HG03469 (cell line): ENCODE measurements at regions not wholly inside any gene's neighbourhood (a gene's known extent, or its start where the extent isn't known, plus 50 kb on each side); places are given as distances from the start of the nearest gene placed in this dataset.
"Not testable (repeated sequence)": the region's sequence is repeated elsewhere in the genome, so short reads cannot be mapped to it uniquely, and the experiment has no call there.

Experiments
- ATAC-seq: cut with Tn5 transposase; IDR thresholded peaks from one replicate; pipeline ENCODE4 v1.9.1; 2021; ENCODE audit warnings: mild to moderate bottlenecking, moderate library complexity, moderate number of reproducible peaks; ENCODE audit not compliant: unreplicated experiment

DNA sequence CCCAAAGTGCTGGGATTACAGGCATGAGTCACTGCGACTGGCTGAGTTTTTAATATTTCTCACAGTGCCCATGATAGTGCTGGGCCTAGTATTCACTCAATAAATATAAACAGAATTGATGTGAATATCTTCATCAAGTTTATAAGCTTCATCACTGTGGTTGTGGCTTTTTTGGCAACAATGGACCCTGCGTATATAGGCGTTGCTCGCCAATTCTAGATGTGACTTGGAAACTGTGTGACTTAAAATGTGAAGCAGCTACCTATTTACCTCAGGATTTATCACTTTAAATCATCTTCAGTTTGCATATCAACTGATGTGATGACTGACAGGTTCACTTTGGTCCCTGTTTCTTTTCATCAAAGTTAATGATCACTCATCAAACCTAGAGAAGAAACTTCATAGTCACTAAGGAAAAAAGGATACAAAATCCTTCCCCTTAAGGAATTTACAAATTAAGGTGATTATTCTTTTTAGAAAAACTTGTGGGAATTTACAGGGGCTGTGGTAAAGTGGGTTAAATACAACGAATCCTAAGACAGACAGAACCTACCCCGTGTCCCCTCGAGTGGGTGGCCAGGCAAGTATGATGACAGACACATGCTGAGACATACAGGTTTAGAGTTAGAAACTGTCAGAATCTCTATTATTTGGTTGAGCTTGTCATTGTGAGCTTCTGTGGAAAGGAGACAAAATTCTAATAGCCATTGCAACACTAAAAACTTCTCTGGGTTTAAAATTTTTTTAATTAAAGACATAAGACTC is 101.3 kb downstream of the AKAP11 start:
- ATAC-seq = no peak

DNA sequence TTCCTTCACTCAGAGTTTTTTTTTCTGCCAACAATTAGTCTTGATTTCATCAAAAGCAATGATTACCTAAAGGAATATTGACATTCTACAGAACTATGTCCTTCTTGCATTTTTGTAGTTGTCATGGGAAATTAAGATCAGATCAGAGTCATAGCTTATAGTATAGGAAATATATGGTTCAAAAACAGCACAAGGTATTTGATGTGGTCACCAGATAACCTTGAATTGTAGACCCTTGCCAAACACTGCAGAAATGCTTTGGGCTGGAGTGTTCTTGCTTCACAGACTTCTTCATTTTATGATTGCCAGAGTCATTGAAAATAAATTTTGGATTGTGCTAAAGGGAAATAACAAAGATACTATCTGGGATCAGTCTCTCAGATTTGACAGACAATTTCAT is 103.7 kb downstream of the AKAP11 start:
- no peak for ATAC-seq

GRCh38 chr13:42377640-42378382 is 105.9 kb downstream of the AKAP11 start:
- peak; percentile 76 for ATAC-seq

DNA sequence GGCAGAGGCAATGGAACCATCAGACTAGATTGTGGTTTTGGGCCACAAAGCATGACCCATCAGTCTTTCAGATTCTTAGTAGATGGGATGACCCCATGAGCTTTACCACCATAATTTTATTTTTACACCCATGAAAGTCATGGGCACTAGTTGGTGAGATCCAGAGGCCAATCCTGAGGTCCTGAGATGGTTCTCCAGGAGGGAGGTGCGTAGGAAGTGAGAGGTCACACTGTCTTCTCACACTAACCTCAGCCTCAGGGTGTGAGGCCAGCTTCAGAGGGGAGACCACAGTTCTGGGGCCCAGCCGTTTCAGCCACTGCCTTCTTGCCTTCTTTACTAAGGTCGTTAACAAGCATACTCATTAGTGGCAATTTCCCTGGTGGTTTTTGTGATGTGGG is 106.4 kb downstream of the AKAP11 start:
- no peak for ATAC-seq

- no peak for ATAC-seq
Observed at GRCh38 chr13:42379241-42379640, 107.3 kb downstream of the AKAP11 start.

DNA sequence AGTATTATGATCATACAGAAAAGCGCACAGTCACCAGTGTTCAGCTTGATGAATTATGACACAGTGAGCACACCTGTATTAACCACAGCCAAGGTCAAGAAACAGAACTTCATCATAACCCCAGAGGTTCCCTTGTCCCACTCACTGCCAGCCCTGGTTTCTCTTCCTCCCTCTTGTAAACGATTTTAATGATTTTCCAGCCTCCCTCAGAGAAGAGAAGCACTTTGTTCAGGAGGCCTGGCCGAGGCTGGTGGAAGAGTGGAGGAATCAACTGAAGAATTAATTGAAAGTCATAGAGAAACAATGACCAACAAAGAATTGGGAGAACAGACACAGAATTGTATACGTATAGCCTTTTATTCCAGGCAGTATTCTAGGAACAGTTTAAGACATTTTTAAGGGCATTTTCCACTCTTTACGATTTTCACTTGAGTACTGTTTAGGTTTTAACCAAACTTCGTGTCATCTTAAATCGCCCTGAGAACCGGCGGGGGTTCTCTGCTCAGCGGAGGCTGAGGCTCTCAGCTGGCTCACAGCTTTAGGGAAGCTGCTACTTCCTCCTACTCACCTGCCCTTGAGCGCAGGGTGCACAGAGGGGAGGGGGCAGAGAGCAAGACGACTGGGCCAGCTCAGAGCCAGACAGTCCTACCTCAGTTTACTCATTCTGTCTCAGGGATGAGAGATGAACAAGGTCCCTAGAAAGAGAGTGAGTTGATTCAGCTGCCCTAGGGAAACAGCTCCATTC is 108.6 kb downstream of the AKAP11 start:
- ATAC-seq = peak; percentile 32

- no peak for ATAC-seq
Observed at GRCh38 chr13:42381165-42381425, 109.1 kb downstream of the AKAP11 start.

DNA sequence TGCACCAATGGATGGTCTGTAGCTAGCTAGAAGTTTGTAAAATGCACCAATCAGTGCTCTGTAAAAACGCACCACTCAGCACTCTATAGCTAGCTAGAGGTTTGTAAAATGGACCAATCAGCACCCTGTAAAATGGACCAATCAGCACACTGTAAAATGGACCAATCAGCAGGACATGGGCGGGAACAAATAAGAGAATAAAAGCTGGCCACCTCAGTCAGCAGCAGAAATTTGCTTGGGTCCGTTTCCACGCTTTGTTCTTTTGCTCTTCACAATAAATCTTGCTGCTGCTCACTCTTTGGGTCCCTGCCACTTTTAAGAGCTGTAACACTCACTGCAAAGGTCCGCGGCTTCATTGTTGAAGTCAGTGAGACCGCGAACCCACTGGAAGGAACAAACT is 109.5 kb downstream of the AKAP11 start:
- ATAC-seq = not testable (repeated sequence)

GRCh38 chr13:42383025-42383424 is 111.1 kb downstream of the AKAP11 start:
- ATAC-seq = no peak

GRCh38 chr13:42384265-42384664 is 112.3 kb downstream of the AKAP11 start:
- ATAC-seq = no peak

DNA sequence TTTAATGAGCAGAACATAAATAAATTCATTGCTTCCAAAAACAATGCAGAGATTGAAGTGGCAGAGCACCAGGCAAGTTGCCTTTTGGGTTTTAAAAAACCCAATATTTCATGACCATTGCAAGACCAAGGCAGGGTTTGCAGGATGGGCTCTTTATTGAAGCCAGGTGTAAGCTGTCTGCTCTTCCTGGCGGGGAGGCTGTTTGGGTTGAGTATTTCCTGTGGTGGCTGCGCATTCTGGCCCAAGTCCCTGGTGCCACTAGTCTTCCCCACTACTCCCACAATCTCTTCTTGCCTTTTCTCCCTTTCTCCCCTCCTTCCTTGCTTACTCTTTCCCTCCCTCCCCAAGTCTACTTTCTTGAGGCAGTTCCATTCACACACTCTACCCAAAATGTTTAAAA is 116.4 kb downstream of the AKAP11 start:
- no peak for ATAC-seq

- no peak for ATAC-seq
Observed at GRCh38 chr13:42389041-42389440, 117.1 kb downstream of the AKAP11 start.

- ATAC-seq = no peak
Observed at GRCh38 chr13:42392180-42392579, 120.2 kb downstream of the AKAP11 start.

DNA sequence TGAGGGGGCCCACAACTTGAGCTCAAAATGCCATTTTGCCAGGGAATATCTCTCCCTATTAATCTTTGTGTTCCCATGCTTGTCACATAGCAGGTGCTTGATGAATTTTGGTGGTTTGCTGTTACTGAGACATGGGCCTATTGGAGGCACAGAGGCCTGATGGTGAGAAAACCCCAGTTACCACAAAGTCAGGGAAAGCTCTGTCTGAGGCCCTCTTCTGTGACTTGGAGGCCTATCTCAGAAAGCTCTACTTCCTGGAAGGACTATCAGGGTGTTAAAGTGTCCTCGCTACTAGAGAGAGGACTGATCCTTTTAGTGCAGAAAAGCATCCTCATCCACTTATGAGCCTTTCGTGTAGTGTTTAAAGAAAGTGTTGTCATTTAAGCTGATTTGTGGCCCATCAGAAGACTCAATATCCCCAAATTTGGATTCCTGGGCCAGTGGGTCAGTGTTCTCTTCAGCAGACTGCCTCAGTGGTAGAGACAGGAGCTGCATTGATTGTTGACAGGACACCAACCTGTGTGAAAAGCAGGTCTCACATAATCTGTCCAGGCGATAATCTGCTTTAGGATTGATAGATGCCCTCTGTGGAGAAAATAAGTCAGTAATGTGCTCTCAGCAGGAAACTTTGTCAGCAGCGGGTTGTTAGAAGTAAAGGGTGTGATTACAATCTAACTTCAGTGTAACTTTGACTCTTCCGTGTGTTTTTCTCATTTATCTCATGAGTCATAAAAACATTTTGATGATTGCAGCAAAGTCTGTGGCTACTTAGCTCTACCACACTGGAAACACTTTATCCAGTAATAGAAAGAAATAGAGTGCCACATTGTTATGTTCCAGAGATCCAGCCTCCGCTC is 121.0 kb downstream of the AKAP11 start:
- ATAC-seq = no peak

DNA sequence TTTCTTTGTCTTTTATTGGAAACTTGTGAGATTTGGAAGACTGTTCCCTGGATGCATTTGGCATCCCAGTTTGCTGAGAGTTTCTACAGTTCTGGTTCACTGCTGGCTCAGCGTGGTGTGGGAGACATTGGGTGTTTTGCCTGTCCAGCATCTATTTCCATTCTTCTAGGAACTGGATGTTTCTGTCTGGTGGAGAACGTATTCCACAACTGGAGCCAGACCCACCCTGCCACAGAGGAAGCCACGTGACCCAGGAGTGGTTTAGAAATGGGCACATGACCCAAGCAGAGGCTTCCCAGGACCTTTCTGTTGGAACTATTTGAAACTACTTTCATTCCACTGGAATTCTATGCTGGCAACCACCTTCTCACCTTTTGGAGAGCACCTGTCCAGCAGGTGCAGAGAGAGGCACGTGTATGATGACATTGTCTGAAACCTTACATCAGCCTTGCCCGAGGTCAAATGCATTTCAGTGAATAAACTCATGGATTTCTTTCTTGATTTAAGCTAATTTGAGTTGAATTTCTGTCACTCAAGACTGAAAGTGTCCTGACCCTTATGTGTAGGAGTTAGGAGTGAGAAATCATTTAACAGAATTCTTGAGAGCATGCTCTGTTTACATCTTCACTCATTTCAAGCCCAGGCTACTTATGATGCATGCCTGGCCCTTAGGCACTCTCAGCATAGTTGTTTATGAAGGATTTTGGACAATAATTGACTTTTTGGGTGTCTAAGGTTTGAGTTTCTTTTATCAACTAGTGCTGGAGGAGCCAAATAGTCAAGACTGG is 121.8 kb downstream of the AKAP11 start:
- no peak for ATAC-seq

DNA sequence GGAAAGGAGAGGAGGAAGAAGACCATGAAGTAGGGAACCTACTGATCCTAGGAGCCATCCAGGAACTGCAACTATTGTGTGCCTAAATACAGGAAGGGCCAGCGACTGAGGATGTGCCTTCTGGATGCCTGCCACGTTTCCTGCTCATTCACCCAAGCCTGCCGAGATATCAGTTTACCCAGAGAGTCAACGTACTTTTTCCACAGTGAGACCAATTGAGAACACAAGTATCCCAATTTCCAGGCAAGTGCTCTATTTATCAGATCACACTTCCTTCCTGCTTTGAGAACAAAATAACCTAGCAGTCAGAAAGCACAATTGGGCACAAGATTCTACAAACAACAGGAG is 122.4 kb downstream of the AKAP11 start:
- ATAC-seq = no peak

GRCh38 chr13:42394711-42395085 is 122.7 kb downstream of the AKAP11 start:
- ATAC-seq = no peak

GRCh38 chr13:42395086-42395821 is 123.3 kb downstream of the AKAP11 start:
- ATAC-seq = no peak

DNA sequence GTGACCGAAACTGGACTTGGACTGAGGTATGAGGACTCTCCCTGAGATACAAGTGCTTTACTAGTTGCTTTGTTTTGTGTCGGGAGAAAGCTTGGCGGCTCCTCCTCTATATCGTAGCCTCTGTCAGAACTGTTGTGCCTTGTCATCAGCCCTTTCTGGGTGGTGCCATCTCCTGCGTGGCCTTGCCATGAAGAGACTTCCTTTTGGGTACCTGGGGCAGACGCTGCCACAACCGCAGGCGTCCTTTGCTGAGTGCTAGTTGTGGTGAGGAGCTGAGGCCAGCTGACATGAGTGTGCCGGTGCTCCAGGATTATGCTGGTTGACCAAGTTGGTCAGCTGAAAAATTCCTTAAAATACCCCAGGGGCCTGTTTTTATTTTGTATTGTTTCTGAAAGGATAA is 124.5 kb downstream of the AKAP11 start:
- ATAC-seq = no peak
